NT2/D1 (cell line): ENCODE measurements at regions not wholly inside any gene's neighbourhood (a gene's known extent, or its start where the extent isn't known, plus 50 kb on each side); places are given as distances from the start of the nearest gene placed in this dataset.

Experiments used
- DNase-seq: peaks from one replicate; pipeline ENCODE4 v3.0.0-alpha.2; 2011; ENCODE audit warnings: low read depth, low spot score
- H3K27me3 ChIP-seq: 2 replicates; pipeline ENCODE4 v1.6.0; 2011; ENCODE audit warnings: mild to moderate bottlenecking; ENCODE audit not compliant: insufficient read length, insufficient read depth
- H3K36me3 ChIP-seq: 2 replicates; pipeline ENCODE4 v1.6.1; 2011; ENCODE audit warnings: mild to moderate bottlenecking, low read length, mixed read lengths; ENCODE audit not compliant: insufficient read depth, insufficient read length
- H3K4me1 ChIP-seq: 2 replicates; pipeline ENCODE4 v1.5.1; 2011; ENCODE audit not compliant: insufficient read depth, insufficient read length
- H3K4me3 ChIP-seq: 2 replicates; pipeline ENCODE4 v1.5.1; 2011; ENCODE audit warnings: low read depth; ENCODE audit not compliant: insufficient read length
- H3K9ac ChIP-seq: 2 replicates; pipeline ENCODE4 v1.6.0; 2011; ENCODE audit warnings: low read depth; ENCODE audit not compliant: insufficient read length
- H3K9me3 ChIP-seq: 2 replicates; pipeline ENCODE4 v1.5.1; 2011; ENCODE audit warnings: mild to moderate bottlenecking, low read length; ENCODE audit not compliant: insufficient read depth
- SUZ12 ChIP-seq: IDR thresholded peaks from 2 replicates; pipeline ENCODE4 v1.6.1; 2011; ENCODE audit not compliant: insufficient read length, insufficient read depth; ENCODE audit errors: extremely low read depth
- YY1 ChIP-seq: IDR thresholded peaks from 2 replicates; pipeline ENCODE4 v1.6.1; 2011; ENCODE audit not compliant: insufficient read length, insufficient read depth
- ZNF274 ChIP-seq: IDR thresholded peaks from 2 replicates; pipeline ENCODE4 v1.6.1; 2011; ENCODE audit warnings: mild to moderate bottlenecking, low read depth, low read length

- peaks cover 39% of the 10 kb centered on the region for H3K9me3 ChIP-seq
- DNase-seq: no peak
- no peak overlapping the region for H3K9ac ChIP-seq
- H3K4me3 ChIP-seq: no peak overlapping the region
- no peaks in the 10 kb centered on the region for H3K4me1 ChIP-seq
- no peaks in the 10 kb centered on the region for H3K27me3 ChIP-seq
- no peak for TF ChIP-seq YY1
- no peak for TF ChIP-seq SUZ12
- no peak for TF ChIP-seq ZNF274
- H3K36me3 ChIP-seq: no peaks in the 10 kb centered on the region
These were observed 125.4 kb upstream of the PPP2R2D start for GRCh38 chr10:131775433-131775832.

- no peak for DNase-seq
- Histone ChIP-seq H3K9me3 (peaks cover 39% of the 10 kb centered on the region), H3K4me1 (no peaks in the 10 kb centered on the region), H3K4me3 (no peak overlapping the region), H3K27me3 (no peaks in the 10 kb centered on the region), H3K36me3 (no peaks in the 10 kb centered on the region), H3K9ac (no peak overlapping the region)
- TF ChIP-seq YY1 (no peak), ZNF274 (no peak), SUZ12 (no peak)
These were observed 125.0 kb upstream of the PPP2R2D start for GRCh38 chr10:131775833-131776232.

GRCh38 chr10:131776496-131776895 is 124.3 kb upstream of the PPP2R2D start:
- TF ChIP-seq SUZ12: no peak
- no peak for TF ChIP-seq ZNF274
- no peak for TF ChIP-seq YY1
- H3K9me3 ChIP-seq: peaks cover 39% of the 10 kb centered on the region
- H3K4me1 ChIP-seq: no peaks in the 10 kb centered on the region
- no peak overlapping the region for H3K9ac ChIP-seq
- no peaks in the 10 kb centered on the region for H3K36me3 ChIP-seq
- H3K4me3 ChIP-seq: no peak overlapping the region
- no peak for DNase-seq
- no peaks in the 10 kb centered on the region for H3K27me3 ChIP-seq

- no peak overlapping the region for H3K4me3 ChIP-seq
- H3K4me1 ChIP-seq: no peaks in the 10 kb centered on the region
- H3K9ac ChIP-seq: no peak overlapping the region
- no peaks in the 10 kb centered on the region for H3K36me3 ChIP-seq
- H3K9me3 ChIP-seq: peaks cover 39% of the 10 kb centered on the region
- no peaks in the 10 kb centered on the region for H3K27me3 ChIP-seq
- DNase-seq: no peak
- TF ChIP-seq ZNF274 (no peak), YY1 (no peak), SUZ12 (no peak)
These were observed 123.6 kb upstream of the PPP2R2D start for GRCh38 chr10:131777162-131777561.

- TF ChIP-seq ZNF274 (no peak), YY1 (no peak), SUZ12 (no peak)
- Histone ChIP-seq H3K4me3 (no peak overlapping the region), H3K9ac (no peak overlapping the region), H3K9me3 (peaks cover 40% of the 10 kb centered on the region), H3K36me3 (no peaks in the 10 kb centered on the region), H3K27me3 (no peaks in the 10 kb centered on the region), H3K4me1 (no peaks in the 10 kb centered on the region)
- no peak for DNase-seq
These were observed 122.9 kb upstream of the PPP2R2D start for GRCh38 chr10:131777921-131778320.

- Histone ChIP-seq H3K9ac (no peak overlapping the region), H3K27me3 (no peaks in the 10 kb centered on the region), H3K36me3 (no peaks in the 10 kb centered on the region), H3K4me3 (no peak overlapping the region), H3K4me1 (no peaks in the 10 kb centered on the region), H3K9me3 (peaks cover 45% of the 10 kb centered on the region)
- DNase-seq: no peak
- TF ChIP-seq YY1 (no peak), SUZ12 (no peak), ZNF274 (no peak)
These were observed 122.4 kb upstream of the PPP2R2D start for GRCh38 chr10:131778385-131778784.

- no peak for DNase-seq
- no peak overlapping the region for H3K9ac ChIP-seq
- no peaks in the 10 kb centered on the region for H3K27me3 ChIP-seq
- no peaks in the 10 kb centered on the region for H3K36me3 ChIP-seq
- TF ChIP-seq SUZ12 (no peak), YY1 (no peak), ZNF274 (no peak)
- H3K4me1 ChIP-seq: no peaks in the 10 kb centered on the region
- no peak overlapping the region for H3K4me3 ChIP-seq
- H3K9me3 ChIP-seq: peaks cover 49% of the 10 kb centered on the region
These were observed 122.0 kb upstream of the PPP2R2D start for GRCh38 chr10:131778842-131779241.
